ENCODE measurements at regions not wholly inside any gene's neighbourhood (a gene's known extent, or its start where the extent isn't known, plus 50 kb on each side); places are given as distances from the start of the nearest gene placed in this dataset.
"Not testable (repeated sequence)": the region's sequence is repeated elsewhere in the genome, so short reads cannot be mapped to it uniquely, and the experiment has no call there.

DNA sequence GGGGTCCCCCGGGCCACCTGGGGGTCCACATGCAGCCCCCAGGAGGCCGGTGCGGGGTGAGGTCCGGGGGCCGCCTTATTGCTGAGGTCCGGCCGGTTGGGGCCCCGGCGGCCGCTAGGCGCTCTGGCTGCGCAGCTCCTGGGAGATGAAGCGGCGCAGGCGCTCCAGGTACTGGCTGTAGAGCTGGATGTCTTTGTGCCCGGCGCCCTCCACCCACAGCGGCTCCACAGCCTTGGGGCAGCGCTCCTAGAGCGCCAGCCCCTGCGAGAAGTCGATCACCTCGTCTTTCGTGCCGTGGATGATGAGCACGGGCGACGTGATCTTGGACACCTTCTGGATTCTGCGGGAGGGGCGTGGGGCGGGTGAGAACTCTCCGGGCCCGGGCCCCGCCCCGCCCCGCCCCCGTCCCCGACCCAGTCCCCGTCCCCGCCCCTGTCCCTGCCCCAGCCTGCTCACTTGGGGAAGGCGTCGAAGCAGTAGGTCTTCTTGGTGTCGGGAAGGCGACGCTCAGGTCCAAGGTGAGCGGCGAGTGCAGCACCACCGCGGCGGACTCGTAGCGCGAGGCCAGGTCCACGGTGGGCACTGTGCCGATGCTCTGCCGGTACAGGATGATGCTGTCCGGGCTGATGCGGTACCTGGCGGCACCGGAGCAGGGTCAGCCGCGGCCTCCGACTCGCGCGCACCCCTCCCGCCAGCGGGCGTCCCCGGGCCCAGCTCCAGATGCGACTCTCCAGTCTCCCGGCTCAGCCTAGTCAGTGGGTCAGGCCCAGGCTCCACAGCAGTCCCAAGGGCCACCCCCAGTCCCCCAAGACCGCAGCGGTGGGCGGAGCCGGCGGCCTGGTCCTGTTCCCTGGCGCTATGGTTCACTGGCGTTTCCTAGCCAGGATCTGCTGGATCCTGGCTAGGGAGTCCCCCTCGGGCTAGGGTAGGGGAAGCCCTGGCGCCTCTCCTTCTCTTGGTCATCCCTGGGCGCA is 89.4 kb upstream of the GOLGA6L1 start:
- peak; percentile 9 for DNase-seq (ENCODE audit: low read depth, low spot score)

DNA sequence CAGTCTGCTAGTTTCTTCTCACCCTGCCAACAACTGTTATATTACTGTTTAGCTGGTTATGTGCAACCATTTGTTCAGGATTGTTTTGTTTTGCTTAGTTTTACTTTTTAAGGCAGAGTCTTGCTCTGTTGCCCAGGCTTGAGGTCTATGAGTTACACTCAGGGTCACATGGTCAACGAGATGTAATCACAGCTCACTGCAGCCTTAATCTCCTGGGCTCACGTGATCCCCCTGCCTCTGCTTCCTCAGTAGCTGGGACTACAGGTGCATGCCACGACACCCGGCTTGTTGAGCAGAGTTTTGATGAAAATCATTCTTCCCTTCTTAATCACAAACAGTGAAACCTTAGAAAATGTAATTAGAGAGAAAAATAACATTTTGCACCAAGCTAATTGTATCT is 72.8 kb upstream of the GOLGA6L1 start:
- DNase-seq (ENCODE audit: low read depth, low spot score), result not testable (repeated sequence)

DNA sequence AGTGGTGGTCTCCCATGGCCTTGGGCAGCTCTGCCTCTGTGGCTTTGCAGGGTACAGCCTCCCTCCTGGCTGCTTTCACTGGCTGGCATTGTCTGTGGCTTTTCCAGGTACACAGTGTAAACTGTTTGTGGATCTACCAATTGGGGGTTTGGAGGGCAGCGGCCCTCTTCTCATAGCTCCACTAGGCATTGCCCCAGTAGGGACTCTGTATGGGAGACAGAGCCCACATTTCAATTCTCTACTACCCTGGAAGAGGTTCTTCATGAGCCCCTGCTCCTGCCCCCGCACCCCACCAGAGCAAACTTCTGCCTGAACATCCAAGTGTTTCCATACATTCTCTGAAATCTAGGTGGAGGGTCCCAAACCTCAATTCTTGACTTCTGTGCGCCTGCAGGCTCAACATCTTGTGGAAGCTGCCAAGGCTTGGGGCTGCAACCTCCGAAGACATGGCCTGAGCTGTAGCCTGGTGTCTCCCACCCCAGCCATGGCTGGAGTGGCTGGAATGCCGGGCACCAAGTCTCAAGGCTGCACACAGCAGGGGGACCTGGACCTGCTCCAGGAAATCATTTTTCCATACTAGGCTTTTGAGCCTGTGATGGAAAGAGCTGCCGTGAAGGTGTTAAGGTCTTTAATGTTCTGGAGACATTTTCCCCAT is 63.3 kb upstream of the GOLGA6L1 start:
- DNase-seq (ENCODE audit: low read depth, low spot score), result not testable (repeated sequence)

DNA sequence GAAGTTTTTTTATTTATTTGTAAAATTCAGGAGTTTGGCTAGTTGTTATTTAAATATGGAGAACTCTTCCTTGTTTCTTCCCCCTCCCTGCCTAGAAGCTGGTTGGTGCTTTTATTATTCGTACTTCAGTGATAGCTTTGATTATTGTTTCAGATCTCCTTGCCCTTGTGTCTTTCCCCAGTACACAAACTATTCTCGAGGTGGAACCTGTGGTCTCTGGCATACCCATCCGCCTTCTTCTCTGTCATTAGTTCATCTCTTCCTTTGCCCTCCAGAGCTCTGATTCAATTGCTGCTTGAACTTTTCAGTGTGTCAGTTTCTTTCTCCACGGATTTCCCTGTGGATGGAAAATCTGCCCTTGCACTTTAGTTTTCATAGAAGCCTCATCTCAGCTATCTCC is 61.8 kb upstream of the GOLGA6L1 start:
- not testable (repeated sequence) for DNase-seq (ENCODE audit: low read depth, low spot score)

DNA sequence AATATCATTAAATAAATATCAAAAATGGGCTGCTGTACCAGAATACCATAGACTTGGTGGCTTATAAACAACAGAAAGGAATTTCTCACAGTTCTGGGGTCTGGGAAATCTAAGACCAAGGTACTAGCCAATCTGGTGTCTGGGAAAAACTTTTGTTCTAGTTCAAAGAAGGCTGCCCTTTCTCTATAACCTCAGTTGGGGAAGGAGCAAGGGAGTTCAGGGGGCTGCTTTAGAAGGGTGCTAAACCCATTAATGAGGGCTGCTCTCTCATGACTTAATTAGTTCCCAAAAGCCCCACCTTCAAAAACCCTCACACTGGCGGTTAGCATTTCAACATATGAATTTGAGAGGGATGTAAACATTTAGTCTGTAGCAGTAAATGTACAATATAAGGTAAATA is 55.7 kb upstream of the GOLGA6L1 start:
- DNase-seq (ENCODE audit: low read depth, low spot score), result not testable (repeated sequence)
